ENCODE measurements at regions not wholly inside any gene's neighbourhood (a gene's known extent, or its start where the extent isn't known, plus 50 kb on each side); places are given as distances from the start of the nearest gene placed in this dataset.
A peak's percentile ranks its signal among the peaks of the same experiment; 100 is the strongest.

DNA sequence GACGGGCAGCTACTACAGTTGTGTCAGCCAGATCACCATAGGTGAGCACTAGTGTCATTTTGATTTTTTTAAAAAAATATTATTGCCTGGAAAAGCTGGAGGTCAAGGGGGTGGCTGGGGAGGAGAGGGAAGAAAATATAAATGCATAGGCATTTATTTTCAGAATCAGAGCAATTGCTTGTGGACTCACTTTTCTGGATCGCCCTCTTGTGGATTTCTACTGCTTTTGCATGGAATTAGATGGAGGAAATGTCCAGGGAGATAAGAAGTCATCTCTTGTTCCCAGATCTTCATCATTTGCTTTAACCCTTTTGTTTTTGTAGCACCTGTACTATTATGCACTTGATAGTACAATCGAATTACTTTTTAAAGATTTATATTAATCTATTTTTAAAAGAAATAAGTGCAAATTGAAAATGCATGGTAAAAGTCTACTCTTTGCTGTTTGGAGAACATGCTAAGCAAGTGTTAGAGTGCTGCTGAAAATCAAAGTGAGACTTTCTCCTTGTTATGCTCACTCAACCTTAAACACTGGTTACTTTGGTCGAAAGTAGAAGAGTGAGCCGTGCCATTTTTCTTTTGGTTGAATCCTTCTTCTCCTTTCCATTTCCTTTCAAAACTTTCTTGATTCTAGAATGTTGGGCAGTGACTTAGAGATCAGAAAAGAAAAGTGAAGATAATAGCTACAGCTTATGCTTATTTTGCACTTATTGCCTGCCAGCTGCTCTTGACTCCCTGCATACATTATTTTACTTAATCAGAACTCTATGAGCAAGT, 60.6 kb upstream of the ANO4 start:
- H3K4me1 ChIP-seq, result no peaks in the 10 kb centered on the region
- no peak for TF ChIP-seq POLR2A (IDR thresholded peaks at IDR 0.05)
- TF ChIP-seq, protein P1, sequence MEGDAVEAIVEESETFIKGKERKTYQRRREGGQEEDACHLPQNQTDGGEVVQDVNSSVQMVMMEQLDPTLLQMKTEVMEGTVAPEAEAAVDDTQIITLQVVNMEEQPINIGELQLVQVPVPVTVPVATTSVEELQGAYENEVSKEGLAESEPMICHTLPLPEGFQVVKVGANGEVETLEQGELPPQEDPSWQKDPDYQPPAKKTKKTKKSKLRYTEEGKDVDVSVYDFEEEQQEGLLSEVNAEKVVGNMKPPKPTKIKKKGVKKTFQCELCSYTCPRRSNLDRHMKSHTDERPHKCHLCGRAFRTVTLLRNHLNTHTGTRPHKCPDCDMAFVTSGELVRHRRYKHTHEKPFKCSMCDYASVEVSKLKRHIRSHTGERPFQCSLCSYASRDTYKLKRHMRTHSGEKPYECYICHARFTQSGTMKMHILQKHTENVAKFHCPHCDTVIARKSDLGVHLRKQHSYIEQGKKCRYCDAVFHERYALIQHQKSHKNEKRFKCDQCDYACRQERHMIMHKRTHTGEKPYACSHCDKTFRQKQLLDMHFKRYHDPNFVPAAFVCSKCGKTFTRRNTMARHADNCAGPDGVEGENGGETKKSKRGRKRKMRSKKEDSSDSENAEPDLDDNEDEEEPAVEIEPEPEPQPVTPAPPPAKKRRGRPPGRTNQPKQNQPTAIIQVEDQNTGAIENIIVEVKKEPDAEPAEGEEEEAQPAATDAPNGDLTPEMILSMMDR (IDR thresholded peaks at IDR 0.05 in 4 of 5, conservative IDR thresholded peaks at IDR 0.05 in 1 of 5), result no peak
- no peak for ATAC-seq
- H3K27ac ChIP-seq, result no peak overlapping the region
- H3K4me3 ChIP-seq, result no peak overlapping the region
- no peaks in the 10 kb centered on the region for H3K27me3 ChIP-seq
- H3K9me3 ChIP-seq, result no peaks in the 10 kb centered on the region
- intact Hi-C loops (cut with DNase I; ENCODE audit: low total_unique reads) (loop anchor here (10.0 kb wide), 1 partner anchor 389 kb away; no protein-coding TSS in a partner anchor), in situ Hi-C loops (cut with MboI; ENCODE audit: low sequenced_read_pairs in 4 of 4) (loop anchor here in 3 of 4 donors (10.0 to 25.0 kb wide), 2 partner anchors 497 to 499 kb away; no protein-coding TSS in a partner anchor)
- no peaks in the 10 kb centered on the region for H3K36me3 ChIP-seq
- no peak for DNase-seq

DNA sequence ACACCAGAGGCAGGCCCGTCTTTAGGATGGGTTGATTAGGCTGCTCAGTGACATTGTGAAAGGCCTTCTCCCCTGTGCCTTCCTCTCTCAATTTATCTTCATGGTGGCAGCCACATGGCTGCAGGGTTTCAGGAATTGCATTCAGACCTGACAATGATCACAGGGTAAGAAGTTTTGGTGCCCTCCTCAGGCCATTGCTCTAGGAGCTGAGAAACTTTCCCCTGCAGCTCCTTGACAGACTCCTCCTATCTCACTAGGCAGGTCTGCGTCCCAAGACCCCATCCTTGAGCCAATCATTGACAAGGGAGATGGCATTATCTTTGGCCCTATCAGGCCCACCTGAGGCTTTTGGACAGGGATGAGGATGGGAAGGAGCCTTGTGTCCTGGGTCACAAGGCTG, 57.4 kb upstream of the ANO4 start:
- ATAC-seq (no peak), DNase-seq (no peak)
- intact Hi-C loops (cut with DNase I; ENCODE audit: low total_unique reads) (loop anchor here (10.0 kb wide), 1 partner anchor 392 kb away; no protein-coding TSS in a partner anchor), in situ Hi-C loops (cut with MboI; ENCODE audit: low sequenced_read_pairs in 4 of 4) (loop anchor here in 3 of 4 donors (10.0 to 25.0 kb wide), 2 partner anchors 500 to 502 kb away; no protein-coding TSS in a partner anchor)
- Histone ChIP-seq H3K4me3 (no peak overlapping the region), H3K9me3 (no peaks in the 10 kb centered on the region), H3K36me3 (no peaks in the 10 kb centered on the region), H3K27ac (no peak overlapping the region), H3K4me1 (no peaks in the 10 kb centered on the region), H3K27me3 (no peaks in the 10 kb centered on the region)
- TF ChIP-seq, protein P1 (IDR thresholded peaks at IDR 0.05 in 4 of 5, conservative IDR thresholded peaks at IDR 0.05 in 1 of 5), result no peak
- TF ChIP-seq POLR2A (IDR thresholded peaks at IDR 0.05), result no peak

DNA sequence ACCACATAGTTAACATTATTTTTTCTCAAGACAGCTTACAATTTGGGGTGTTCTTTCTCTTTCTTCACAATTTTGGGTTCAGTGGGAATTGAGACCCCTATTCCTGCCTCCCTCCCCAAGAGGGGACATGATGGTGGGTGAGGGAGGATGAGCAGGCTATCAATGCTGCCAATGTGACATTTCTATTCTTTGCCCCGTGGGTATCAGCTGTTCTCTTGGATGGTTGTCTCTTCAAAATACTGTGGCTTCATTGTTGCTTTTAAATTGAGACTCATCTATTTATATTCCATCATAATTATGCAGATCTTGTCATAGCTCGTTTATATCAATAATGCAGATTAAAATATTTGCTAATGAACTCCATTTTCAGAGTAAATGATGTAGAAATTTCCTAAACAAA, 56.5 kb upstream of the ANO4 start:
- Histone ChIP-seq H3K9me3 (no peaks in the 10 kb centered on the region), H3K4me1 (no peaks in the 10 kb centered on the region), H3K27ac (no peak overlapping the region), H3K36me3 (no peaks in the 10 kb centered on the region), H3K4me3 (no peak overlapping the region), H3K27me3 (no peaks in the 10 kb centered on the region)
- TF ChIP-seq, protein P1 (IDR thresholded peaks at IDR 0.05 in 4 of 5, conservative IDR thresholded peaks at IDR 0.05 in 1 of 5), result no peak
- TF ChIP-seq POLR2A (IDR thresholded peaks at IDR 0.05), result no peak
- ATAC-seq, result no peak
- in situ Hi-C loops (cut with MboI; ENCODE audit: low sequenced_read_pairs in 4 of 4), result loop anchor here in 3 of 4 donors (10.0 to 25.0 kb wide), 2 partner anchors 501 to 503 kb away; no protein-coding TSS in a partner anchor
- intact Hi-C loops (cut with DNase I; ENCODE audit: low total_unique reads), result loop anchor here (10.0 kb wide), 1 partner anchor 393 kb away; no protein-coding TSS in a partner anchor
- DNase-seq, result no peak

DNA sequence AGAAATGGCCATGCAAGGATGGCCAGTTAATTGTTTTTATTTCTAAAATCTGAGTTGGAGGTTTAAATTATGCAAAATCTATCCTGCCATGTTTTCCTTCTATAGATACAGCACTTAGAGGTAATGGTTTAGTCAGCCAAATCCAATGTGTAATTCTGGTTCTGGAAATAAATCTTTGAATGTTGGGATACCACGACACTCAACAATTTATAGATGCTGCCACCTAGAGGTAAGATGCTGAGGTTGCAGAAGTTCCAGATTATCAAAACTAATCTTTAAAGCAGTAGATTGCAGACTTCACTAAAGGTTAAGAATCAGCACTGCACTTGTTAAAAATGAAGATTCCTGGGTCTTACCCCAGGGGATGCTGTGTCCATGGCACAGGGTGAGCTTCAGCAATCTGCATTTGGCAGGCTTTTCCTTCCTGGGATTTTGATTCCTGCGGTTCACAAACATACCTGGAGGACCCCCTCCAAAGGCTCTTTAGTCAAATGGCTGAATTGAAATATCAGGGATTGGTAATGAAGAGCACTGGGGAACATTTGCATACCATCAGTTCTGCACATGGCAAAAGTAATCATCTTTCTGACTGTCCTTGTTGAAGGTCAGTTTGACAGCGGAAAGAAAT, 53.4 kb upstream of the ANO4 start:
- H3K27me3 ChIP-seq, result no peaks in the 10 kb centered on the region
- intact Hi-C loops (cut with DNase I; ENCODE audit: low total_unique reads) (loop anchor here (2.0 kb wide), 1 partner anchor 506 kb away; no protein-coding TSS in a partner anchor), in situ Hi-C loops (cut with MboI; ENCODE audit: low sequenced_read_pairs in 4 of 4) (loop anchor here in 2 of 4 donors (25.0 kb wide), 1 partner anchor 504 kb away; no protein-coding TSS in a partner anchor)
- H3K9me3 ChIP-seq, result no peaks in the 10 kb centered on the region
- no peak for ATAC-seq
- no peak overlapping the region for H3K4me3 ChIP-seq
- no peaks in the 10 kb centered on the region for H3K4me1 ChIP-seq
- no peak for TF ChIP-seq POLR2A (IDR thresholded peaks at IDR 0.05)
- TF ChIP-seq, protein P1 (IDR thresholded peaks at IDR 0.05 in 4 of 5, conservative IDR thresholded peaks at IDR 0.05 in 1 of 5), result peak in 2 of 5 experiments; percentile 20 to 50
- DNase-seq, result no peak
- no peaks in the 10 kb centered on the region for H3K36me3 ChIP-seq
- no peak overlapping the region for H3K27ac ChIP-seq

Measured in gastrocnemius medialis (tissue), 4 donors.